RWPE2 (cell line): ENCODE measurements at regions not wholly inside any gene's neighbourhood (a gene's known extent, or its start where the extent isn't known, plus 50 kb on each side); places are given as distances from the start of the nearest gene placed in this dataset.

Experiments
- ATAC-seq: fragments of 200-7000 bp; cut with Tn5 transposase; 3 replicates; pipeline ENCODE4 v1.9.1; 2021; ENCODE audit warnings: low read depth
- DNase-seq: peaks from one replicate; pipeline ENCODE4 v3.0.0-alpha.2; 2020; ENCODE audit warnings: low spot score
- H3K27ac ChIP-seq: fragments of 450-650 bp; 2 replicates; pipeline ENCODE4 v1.5.1; 2017; ENCODE audit warnings: mild to moderate bottlenecking; ENCODE audit not compliant: poor library complexity, severe bottlenecking
- H3K27me3 ChIP-seq: fragments of 250-450 bp; sonication (Bioruptor Pico); 2 replicates; pipeline ENCODE4 v1.5.1; 2021; ENCODE audit warnings: mild to moderate bottlenecking, moderate library complexity; ENCODE audit not compliant: insufficient read depth, poor library complexity, severe bottlenecking
- H3K36me3 ChIP-seq: fragments of 250-450 bp; sonication (Bioruptor Pico); 2 replicates; pipeline ENCODE4 v1.5.1; 2020; ENCODE audit warnings: low read depth, mild to moderate bottlenecking, moderate library complexity
- H3K4me1 ChIP-seq: fragments of 250-450 bp; sonication (Bioruptor Pico); 2 replicates; pipeline ENCODE4 v1.5.1; 2021; ENCODE audit warnings: mild to moderate bottlenecking, moderate library complexity; ENCODE audit not compliant: insufficient read depth, poor library complexity, severe bottlenecking
- H3K4me3 ChIP-seq: fragments of 250-450 bp; sonication (Bioruptor Pico); 2 replicates; pipeline ENCODE4 v1.5.1; 2021; ENCODE audit warnings: mild to moderate bottlenecking, moderate library complexity; ENCODE audit not compliant: severe bottlenecking
- H3K9me3 ChIP-seq: fragments of 250-450 bp; sonication (Bioruptor Pico); 2 replicates; pipeline ENCODE4 v1.5.1; 2021; ENCODE audit warnings: mild to moderate bottlenecking, moderate library complexity; ENCODE audit not compliant: severe bottlenecking
- CTCF ChIP-seq: fragments of 450-650 bp; IDR thresholded peaks from one replicate; pipeline ENCODE4 v1.5.1; 2017; ENCODE audit warnings: mild to moderate bottlenecking, moderate library complexity; ENCODE audit not compliant: poor library complexity, severe bottlenecking

- ATAC-seq (no peak), DNase-seq (no peak)
- Histone ChIP-seq H3K4me1 (no peaks in the 10 kb centered on the region), H3K27ac (no peak overlapping the region), H3K9me3 (no peaks in the 10 kb centered on the region), H3K4me3 (no peak overlapping the region), H3K36me3 (no peaks in the 10 kb centered on the region), H3K27me3 (no peaks in the 10 kb centered on the region)
- no peak for TF ChIP-seq CTCF
Measured at GRCh38 chr21:20617130-20617529, 381.1 kb upstream of the NCAM2 start.

GRCh38 chr21:20618878-20619277, 379.3 kb upstream of the NCAM2 start:
- no peaks in the 10 kb centered on the region for H3K36me3 ChIP-seq
- TF ChIP-seq CTCF: no peak
- no peak overlapping the region for H3K4me3 ChIP-seq
- no peaks in the 10 kb centered on the region for H3K4me1 ChIP-seq
- DNase-seq: no peak
- H3K27ac ChIP-seq: no peak overlapping the region
- no peak for ATAC-seq
- no peaks in the 10 kb centered on the region for H3K27me3 ChIP-seq
- no peaks in the 10 kb centered on the region for H3K9me3 ChIP-seq

DNA sequence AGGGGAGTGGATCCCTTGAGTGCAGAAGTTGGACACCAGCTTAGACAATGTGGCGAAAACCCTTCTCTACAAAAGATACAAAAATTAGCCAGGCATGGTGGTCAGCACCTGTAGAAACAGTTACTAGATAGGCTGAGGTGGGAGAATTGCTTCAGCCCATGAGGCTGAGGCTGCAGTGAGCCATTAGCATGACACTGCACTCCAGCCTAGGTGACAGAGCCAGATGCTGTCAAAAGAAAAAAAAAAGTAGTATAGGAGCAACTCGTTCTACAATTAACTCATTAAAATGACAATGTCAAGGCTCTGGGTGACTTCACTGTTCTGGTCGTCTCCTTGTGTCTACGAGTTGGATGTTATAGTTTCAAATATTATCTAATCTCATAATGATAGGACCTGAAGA, 370.6 kb upstream of the NCAM2 start:
- Histone ChIP-seq H3K27me3 (no peaks in the 10 kb centered on the region), H3K27ac (no peak overlapping the region), H3K4me1 (no peaks in the 10 kb centered on the region), H3K36me3 (no peaks in the 10 kb centered on the region), H3K9me3 (no peaks in the 10 kb centered on the region), H3K4me3 (no peak overlapping the region)
- no peak for TF ChIP-seq CTCF
- ATAC-seq (no peak), DNase-seq (no peak)

- H3K4me3 ChIP-seq: no peak overlapping the region
- no peaks in the 10 kb centered on the region for H3K4me1 ChIP-seq
- no peaks in the 10 kb centered on the region for H3K36me3 ChIP-seq
- no peaks in the 10 kb centered on the region for H3K9me3 ChIP-seq
- ATAC-seq (no peak), DNase-seq (no peak)
- H3K27ac ChIP-seq: no peak overlapping the region
- H3K27me3 ChIP-seq: no peaks in the 10 kb centered on the region
- TF ChIP-seq CTCF: no peak
Measured at GRCh38 chr21:20631633-20632032, 366.6 kb upstream of the NCAM2 start.

DNA sequence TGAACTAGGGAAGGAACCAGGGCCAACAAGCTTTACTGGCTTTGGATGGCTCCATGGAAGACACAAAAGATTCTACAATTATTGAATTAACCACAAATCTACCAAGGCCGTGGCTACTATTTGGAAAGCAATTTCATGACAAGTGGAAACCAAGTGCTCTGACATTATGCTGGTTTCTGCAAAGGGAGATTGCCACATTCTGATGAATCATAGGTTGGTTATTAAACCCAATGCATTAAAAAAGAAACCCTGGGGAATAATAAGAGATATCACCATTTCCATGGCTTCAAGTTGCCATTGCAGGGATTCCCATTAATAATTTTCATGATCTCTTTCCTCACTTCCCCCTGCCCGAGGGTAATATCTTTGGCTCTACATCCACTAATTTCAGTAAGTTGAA, 359.2 kb upstream of the NCAM2 start:
- H3K4me1 ChIP-seq: no peaks in the 10 kb centered on the region
- H3K27ac ChIP-seq: no peak overlapping the region
- DNase-seq (no peak), ATAC-seq (no peak)
- H3K9me3 ChIP-seq: no peaks in the 10 kb centered on the region
- peaks cover 5% of the 10 kb centered on the region for H3K27me3 ChIP-seq
- no peaks in the 10 kb centered on the region for H3K36me3 ChIP-seq
- TF ChIP-seq CTCF: no peak
- H3K4me3 ChIP-seq: no peak overlapping the region
